NCI-H345 (cell line): ENCODE measurements at regions not wholly inside any gene's neighbourhood (a gene's known extent, or its start where the extent isn't known, plus 50 kb on each side); places are given as distances from the start of the nearest gene placed in this dataset.
"Not testable (repeated sequence)": the region's sequence is repeated elsewhere in the genome, so short reads cannot be mapped to it uniquely, and the experiment has no call there.

Source experiments
- DNase-seq: peaks from one replicate; lab custom pipeline; 2025; lab: John Stamatoyannopoulos, UW

DNA sequence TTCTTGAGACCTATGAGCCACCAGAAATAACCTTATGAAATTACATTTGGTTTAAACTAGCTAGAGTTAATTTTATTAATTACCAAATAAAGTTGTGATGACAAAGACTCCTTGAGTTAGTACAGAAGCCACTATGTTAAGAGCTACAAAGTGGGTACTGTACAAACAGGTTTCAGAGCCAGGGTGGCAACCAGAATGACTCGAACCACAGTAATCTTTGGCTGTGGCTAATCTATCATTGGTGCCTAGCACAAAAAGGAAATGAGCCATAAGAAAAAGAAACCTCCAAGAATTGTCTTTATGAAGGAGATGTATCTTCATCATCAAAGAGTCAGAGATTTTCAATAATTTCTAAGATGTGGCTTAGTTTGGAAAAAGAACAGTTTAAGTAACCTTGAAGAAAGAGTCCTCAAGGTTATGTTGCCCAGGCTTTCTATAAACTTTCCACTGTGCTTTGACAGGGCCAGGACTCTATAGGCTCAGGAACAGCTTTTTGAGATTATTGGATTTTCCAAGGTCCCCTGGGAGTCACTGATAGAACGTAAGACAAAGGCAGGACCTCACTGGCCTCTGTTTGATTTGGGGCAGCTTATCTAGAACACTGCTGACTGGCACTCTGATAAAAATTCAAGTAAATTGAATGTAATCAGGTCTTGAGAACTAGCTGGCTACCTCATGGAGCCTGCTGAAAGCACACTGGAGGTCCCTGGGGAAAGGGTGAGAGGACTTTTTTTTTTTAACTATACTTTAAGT, 777.7 kb downstream of the STIM2 start:
- no peak for DNase-seq

DNA sequence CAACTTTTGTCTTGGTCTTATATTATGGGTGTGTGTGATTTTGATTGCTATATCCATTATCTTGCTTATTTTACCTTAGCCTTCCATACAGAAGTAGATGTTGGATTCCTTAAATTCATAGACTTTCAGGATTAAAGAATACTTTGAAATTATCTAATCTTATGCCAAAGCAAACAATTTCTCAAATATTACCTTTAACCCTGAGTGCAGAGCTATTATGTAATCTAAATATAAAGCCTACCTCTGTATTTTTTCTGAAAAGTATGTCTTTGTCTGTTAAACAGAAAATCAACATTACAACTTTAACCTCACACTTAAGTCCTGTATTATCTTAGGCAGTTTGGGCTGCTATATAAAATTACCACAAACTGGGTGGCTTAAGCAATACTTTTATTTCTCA, 782.5 kb downstream of the STIM2 start:
- no peak for DNase-seq

DNA sequence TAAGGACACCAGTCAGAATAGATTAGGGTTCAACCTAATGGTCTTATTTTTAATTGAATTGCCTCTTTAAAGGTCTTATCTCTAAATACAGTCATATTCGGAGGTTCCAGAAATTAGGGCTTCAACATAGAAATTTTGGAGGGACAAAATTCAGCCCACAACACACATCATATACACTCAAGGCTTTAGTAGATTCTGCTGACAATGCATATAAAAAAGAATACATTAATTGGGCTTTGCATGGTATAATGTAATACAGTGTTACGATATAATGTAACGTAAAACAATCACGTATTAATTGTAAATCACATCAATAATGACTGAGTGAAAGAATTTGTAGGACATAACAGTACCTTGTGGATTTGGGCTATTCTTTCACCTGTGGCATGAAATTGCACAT, 787.8 kb downstream of the STIM2 start:
- no peak for DNase-seq

DNA sequence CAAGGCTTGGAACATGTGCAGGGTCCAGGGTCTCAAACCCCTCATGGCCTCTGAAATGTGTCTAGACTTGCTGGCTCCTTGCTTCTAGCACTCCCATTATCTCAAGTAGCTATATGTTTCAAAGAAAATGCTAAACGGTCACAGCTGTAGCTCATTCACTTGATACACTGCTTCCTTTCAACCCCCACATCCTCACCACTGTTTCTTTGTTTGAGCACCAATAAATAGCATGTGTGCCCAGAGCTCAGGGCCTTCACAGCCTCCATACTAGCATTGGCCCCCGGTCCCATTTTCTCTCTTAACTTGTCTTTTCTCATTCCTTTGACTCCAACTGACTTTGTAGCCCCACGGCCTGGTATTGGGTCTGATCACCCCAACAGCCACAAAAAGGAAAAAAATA, 801.8 kb downstream of the STIM2 start:
- no peak for DNase-seq

DNA sequence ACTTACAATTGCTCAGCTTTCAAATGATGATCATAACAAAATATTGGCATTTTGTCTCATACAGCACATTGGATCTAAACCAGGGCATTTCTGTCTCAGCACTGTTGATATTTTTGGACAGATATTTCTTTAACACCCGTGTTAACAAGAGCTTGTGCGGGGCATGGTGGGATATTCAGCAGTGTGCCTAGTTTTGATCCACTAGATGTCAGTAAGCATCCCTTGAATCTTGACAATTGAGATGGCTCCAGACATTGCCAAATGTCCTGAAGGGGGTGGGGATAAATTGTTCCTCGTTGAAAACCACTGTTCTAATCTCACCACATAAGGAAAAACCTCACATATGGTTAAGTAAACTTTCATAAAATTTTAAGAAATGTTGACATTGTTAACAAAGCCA, 806.3 kb downstream of the STIM2 start:
- no peak for DNase-seq

- no peak for DNase-seq
These were observed 807.4 kb downstream of the STIM2 start for GRCh38 chr4:27668001-27668400.

DNA sequence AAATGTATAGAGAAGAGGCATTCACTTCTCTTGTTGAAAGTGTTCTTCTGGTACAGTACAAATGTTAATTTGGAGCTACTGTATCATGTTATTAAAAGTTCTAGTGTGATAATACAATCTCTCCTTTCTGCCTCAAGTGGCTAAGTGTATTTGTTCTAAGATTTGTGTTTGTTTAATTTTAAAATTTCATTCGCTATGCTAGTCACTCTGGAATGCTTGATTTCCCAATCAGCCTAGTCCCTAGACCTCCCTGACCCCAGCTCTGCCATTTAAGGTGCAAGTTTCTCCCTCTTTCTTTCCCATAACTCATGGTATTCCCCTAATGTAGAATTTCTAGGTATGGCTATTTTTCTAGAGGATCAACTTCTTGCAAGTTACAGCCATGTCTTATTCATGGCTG, 817.4 kb downstream of the STIM2 start:
- DNase-seq, result no peak

GRCh38 chr4:27684610-27685011, 824.0 kb downstream of the STIM2 start:
- DNase-seq, result peak; percentile 54

- no peak for DNase-seq
These were observed 824.5 kb downstream of the STIM2 start for GRCh38 chr4:27685091-27685490.

- DNase-seq, result no peak
These were observed 825.3 kb downstream of the STIM2 start for GRCh38 chr4:27685947-27686346.

- no peak for DNase-seq
These were observed 831.5 kb downstream of the STIM2 start for GRCh38 chr4:27692158-27692557.

DNA sequence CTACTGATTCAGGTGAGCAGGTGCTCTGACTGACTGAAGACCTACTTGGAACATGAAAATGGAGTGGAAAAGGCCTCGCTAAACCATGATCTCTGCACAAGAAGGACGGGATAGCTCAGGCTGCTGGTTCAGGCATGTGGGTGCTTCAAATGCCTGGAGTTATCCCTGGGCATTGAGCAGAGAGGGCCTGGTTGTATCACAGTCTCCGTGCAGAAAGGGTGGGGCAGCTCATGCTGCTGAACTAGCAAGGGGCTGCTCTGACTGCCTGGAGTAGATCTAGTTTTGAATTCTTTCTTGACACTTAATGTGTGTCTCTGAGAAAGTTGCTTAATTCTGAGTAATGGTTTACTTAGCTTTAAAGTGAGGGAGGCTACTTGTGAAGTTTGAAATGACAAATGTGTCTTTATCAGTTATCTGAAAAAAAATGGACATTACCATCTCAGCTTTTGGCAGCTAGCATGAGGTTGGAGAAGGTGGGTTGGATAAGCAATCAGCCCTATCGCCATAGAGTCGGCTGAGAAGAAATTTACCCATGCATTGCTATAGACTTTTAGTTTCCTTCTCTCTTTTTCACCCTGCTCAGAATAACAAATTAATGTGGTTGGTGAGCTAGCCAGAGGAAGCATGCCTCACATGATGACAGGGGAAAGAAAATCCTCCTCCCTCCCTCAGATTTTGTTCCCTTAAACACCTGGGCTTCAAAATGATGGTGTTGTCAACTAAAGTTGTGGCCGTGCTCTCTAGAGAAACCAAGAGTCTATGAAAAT, 832.4 kb downstream of the STIM2 start:
- no peak for DNase-seq

DNA sequence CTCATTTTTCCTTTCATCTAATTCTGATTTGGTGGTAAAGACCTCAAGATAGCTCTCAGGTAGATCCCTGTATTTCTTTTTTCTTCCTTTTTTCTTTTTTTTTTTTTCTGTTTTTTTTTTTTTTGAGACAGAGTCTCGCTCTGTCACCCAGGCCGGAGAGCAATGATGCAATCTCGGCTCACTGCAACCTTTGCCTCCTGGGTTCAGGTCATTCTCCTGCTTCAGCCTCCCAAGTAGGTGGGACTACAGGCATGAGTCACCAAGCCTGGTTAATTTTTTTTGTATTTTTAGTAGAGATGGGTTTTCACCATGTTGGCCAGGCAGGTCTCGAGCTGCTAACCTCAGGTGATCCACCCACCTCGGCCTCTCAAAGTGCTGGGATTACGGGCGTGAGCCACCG, 835.6 kb downstream of the STIM2 start:
- DNase-seq, result not testable (repeated sequence)

DNA sequence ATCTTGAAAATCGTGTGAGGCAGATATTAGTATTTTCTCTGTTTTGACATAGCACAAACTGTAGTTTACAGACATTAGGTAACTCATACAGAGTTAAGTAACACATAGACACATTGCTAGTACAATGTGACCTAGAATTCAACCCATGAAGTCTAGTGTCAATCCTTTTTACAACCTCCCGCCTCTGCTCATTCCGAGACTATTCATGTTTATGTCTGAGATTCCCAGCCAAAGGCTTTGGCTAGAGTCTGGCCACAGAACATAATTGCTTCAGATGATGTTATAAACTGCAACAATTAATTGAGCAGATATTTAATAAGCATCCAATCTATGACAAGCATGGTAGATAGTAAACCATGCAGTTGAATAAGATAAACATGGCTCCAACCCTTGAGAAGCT, 841.0 kb downstream of the STIM2 start:
- DNase-seq, result no peak

DNA sequence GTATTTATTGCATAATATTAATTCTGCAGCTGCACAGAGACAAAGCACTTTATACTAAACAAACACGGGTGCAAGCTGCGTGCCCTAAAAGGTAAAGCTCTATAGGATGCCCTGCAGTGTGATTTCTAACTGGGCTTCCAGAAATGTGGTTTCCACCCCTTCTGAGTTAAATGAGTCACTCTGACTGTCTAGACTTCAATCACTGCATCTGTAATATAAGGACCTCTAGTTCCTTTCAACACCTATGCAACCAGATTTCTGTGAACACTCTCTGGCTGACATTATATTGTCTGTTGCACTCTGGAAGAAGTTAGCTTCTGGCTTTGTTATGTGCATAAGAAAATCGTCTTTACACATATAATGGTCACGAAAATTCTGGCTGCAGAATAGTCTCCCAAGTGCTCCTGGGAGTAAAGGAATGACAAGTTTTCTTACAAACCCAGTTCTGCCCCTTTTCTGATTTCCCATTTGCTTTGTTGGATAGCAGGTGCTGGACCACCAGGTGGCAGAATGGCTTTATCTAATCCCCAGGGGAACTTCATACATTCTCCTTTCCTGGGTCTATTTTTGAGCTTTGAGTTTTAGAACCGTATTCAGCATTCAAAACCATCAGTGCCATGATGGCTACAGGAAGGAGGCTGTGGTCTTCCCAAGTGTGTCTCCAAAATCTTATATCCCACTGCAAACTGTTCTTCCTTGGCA, 842.2 kb downstream of the STIM2 start:
- peak; percentile 57 for DNase-seq

DNA sequence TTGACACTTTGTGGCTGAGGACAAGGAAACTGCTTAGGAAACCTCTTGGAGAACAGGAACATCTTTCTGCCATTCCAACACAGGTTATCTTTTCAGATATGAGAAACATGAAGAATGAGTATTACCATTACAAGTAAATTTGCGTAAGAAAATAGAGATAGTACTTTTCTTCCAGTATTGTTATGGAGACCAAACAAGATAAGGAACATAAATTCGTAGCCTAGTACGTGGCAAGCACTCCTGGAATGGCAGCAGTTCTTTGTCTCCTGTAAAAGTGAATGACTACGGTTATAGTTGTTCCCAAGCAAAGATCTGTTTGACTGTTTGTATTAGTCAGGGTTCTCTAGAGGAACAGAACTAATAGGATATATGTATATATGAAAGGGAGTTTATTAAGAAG, 843.1 kb downstream of the STIM2 start:
- no peak for DNase-seq

DNA sequence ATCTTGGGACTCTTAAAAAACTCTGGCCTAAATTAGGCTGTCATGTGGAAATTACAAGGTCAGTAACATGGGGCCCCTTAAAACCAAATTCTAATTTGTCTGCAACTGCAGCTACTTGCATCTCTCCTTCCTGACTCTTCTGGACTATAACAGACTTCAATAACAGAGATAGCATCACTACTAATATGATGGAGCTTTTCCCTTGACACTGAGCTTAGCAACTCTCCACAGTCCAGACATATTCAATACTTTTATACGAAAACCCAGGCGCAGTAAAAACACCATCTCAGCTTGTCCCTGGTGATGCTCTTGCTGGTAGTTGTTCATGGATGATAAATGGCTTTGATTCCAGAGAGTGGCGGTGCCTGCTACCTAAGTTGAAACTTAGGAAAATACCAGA, 850.4 kb downstream of the STIM2 start:
- DNase-seq, result no peak

- peak; percentile 84 for DNase-seq
These were observed 853.4 kb downstream of the STIM2 start for GRCh38 chr4:27714073-27714472.

GRCh38 chr4:27716693-27717430, 856.2 kb downstream of the STIM2 start:
- DNase-seq, result no peak

DNA sequence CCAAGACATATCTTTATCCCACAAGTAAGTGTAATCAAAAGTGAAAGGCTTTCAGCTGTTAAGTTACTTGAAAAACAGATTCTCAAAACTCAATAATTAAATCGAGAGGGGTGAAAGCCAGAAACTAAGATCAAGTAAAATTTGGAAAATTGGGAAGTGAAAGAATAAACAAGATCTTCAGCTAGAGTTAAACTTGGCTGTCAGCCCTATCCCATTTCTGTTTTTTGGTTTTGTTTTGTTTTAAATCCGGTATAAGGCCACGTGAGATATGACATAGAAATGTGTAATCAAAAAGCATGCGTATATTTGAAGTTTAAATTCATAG, 856.8 kb downstream of the STIM2 start:
- DNase-seq, result no peak

DNA sequence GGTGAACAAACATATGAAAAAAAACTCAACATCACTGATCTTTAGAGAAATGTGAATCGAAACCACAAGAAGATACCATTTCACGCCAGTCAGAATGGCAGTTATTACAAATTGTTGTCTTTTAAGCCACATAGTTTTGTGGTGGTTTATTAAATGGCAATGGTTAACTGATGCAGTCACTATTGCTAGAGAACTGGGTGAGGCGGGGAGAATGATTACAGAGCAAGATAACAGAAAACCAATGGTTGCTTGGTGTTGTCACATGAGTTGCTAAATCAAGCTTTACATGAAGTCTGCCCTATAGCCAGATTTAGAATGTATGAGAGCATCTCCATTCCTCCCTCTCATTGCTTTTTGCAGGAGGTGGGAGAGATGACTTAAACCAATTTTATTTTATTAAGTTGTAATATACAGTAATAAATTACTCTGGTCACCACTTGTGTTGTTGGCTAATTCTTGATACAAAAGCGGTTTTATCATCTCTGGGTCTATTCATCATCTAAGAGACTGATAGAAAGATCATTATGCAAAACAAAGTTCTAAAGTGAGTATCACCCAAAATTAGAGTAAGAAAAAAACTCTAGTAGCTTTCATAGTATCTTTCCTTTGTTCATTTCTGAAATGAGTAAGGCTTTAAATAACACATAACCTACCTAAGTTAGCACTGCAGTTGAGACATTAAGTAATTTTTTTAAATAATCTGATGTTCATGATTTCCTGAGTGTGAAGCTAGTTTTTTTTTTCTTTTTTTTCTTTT, 859.5 kb downstream of the STIM2 start:
- DNase-seq, result no peak

GRCh38 chr4:27721193-27721592, 860.6 kb downstream of the STIM2 start:
- DNase-seq, result no peak
